Activated CD4-positive, alpha-beta T cell treated with anti-CD3 and anti-CD28 coated beads, Interleukin-2, Interleukin-6, amounts not matched to agents 100 ng/mL and 50 ng/mL, durations not matched to agents 16 hours and 8 hours (primary cell): ENCODE measurements at regions not wholly inside any gene's neighbourhood (a gene's known extent, or its start where the extent isn't known, plus 50 kb on each side); places are given as distances from the start of the nearest gene placed in this dataset.
"Not testable (repeated sequence)": the region's sequence is repeated elsewhere in the genome, so short reads cannot be mapped to it uniquely, and the experiment has no call there.

ENCODE experiments used
- DNase-seq: peaks from one replicate; pipeline ENCODE4 v3.0.0-alpha.2; 2020

DNA sequence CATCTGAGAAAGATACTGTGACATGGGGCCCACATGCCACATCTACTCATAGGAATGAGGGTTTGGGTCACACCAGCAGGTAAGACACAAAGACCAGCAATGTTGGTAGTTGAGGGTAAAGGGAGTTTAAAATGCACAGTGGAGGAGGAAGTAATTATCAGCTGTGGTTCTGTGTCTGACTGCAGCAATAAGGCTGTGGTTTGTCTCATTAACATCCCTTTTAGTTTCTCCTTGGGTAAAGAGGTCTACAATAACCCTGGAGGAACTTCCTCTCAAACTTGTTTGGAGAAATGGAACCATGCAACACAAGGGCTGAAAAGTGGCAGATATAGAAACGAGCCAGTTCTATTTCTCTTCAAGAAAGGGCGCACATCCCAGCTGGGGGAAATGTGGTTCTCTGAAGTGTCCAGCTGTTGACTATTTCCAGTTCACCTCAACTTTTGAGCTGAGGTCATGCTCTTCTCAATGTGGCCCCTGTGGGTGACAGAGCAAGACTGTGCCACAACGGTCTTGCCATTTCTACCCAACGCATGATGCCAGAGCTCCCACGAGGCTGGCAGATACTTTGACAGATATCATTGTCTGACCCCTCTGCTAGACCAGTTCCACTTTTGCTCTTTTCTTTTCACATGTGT lies 234.3 kb downstream of the SQOR start:
- no peak for DNase-seq

DNA sequence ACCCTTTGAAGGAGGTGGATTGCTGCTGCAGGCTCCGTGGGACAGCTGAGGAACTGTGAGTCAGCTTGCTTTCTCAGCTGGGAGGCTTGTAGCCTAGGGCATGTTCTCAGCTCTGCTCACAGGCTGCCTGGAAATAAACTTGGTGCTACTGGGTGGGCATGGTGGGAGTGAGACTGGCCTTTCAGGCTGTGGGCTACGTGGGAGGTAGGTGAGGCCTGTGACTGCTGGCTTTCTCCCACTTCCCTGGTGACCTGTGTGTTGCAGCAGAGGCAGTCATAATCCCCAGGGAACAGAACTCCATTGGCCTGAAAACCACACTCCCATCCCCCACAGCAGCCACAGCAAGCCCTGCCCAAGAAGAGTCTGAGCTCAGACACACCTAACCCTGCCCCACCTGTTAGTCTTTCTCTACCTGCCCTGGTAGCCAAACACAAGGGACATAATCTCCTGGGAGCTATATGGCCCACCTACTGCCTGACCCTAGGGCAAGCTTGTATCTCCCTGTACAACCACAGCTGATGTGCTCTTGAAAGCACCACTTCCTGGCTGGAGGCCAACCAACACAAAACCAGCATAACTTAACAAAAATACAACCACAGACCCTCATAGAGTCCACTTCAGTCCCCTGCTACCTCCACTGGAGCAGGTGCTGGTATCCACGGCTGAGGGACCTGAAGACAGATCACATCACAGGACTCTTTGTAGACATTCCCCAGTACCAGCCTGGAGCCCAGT lies 236.5 kb downstream of the SQOR start:
- DNase-seq, result no peak

DNA sequence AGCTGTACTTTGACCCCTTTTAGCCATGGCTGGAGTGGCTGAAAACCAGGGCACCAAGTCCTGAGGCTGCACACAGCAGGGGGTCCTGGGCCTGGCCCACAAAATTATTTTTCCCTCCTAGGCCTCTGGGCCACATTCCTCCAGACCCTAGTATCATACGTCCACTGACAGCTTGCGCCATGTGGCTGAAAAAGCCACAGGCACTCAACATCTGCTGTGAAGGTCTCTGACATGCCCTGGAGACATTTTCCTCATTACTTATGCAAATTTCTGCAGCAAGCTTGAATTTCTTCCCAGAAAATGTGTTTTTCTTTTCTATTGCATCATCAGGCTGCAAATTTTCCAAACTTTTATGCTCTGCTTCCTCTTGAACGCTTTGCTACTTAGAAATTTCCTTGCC lies 239.0 kb downstream of the SQOR start:
- DNase-seq, result no peak

DNA sequence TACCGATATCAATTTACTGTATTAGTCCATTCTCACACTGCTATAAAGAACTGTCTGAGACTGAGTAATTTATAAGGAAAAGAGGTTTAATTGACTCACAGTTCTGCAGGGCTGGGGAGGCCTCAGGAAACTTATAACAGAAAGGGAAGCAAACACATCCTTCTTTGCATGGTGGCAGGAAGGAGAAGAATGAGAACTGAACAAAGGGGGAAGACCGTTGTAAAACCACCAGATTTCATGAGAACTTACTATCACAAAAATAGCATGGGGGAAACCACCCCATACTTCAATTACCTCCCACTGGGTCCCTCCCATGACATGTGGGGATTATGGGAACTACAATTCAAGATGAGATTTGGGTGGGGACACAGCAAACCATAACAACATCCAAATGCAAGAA lies 239.7 kb downstream of the SQOR start:
- DNase-seq, result not testable (repeated sequence)

DNA sequence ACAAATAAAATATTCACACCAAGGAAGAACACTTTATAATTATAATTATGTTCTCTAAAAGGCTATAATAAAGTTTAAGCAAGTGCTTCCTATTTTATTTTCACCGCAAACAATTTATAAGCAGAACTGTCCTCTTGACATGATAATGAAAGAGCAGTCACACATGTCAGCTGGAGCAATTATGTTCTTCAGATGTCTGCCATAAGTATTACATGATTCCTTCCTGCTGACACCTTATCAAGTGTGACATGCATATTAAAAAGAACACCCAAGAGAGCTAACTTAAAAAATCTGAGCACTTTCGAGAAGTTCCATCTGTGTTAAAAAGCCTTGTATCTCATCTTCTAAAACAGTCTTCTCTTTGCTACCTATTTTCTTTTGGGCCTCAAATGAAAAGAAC lies 249.5 kb downstream of the SQOR start:
- DNase-seq, result no peak

DNA sequence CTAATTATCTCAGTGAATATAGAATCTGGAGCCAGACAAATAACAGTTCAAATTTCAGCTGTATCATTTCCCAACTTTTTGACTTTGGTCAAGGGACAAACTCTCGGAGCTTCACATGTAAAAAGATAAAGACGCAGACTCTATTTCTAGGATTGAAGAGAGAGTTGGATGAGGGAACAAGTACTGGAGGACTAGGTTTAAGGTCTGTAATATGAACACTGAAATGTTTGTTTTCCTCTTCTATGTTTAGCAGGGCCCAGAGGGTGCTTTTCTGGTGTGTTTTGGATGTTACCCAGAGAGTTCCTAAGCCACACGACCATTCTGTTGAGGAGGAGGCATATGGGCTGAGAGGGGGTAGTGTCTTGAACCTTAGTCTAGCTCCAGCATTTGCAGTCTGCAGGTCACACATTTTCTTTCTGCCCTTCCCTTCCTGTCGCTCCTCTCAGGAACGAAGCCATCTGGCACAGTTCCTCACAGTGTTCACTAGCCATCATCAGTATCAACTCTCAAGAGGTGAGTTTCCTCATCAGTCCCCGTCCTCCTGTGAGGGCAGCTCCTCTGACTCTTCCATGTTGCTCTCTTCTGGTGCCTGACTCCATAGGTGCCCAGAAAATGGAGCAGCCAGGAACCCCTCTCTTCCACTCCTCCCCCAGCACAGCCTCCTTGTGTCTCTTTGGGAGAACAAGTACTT lies 250.1 kb downstream of the SQOR start:
- no peak for DNase-seq

DNA sequence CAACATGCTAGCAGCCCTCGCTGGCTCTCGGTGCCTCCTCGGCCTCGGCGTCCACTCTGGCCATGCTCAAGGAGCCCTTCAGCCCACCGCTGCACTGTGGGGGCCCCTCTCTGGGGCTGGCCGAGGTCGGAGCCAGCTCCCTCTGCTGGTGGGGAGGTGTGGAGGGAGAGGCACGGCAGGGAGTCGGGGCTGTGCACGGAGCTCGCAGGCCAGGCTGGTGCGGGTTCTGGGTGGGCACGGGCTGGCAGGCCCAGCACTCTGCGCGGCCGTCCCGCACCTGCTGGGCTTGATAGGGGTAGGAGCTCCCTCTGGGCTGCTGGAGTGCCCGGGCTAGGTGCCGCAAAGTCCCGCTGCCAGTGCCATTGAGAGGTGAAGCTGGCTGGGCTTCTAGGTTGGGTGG lies 251.0 kb downstream of the SQOR start:
- DNase-seq, result no peak

DNA sequence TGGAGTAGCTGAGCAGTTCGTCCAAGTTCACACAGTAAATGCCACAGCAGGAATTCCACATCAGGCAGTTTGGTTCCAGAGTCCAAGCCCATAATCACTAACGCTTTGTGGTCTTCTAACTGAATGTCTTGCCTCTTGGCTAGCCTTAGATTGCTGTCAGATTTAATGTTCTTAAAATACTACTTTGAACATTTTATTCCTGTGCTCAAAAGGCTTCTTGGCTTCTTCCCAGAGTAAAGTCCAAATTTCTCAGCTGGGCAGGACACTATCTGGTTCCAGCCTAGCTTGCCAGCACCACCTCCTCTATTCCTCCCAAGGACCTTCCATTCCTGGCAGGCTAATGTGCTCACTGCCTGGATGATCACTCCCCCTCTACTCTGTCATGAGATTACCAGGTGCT lies 256.9 kb downstream of the SQOR start:
- no peak for DNase-seq

DNA sequence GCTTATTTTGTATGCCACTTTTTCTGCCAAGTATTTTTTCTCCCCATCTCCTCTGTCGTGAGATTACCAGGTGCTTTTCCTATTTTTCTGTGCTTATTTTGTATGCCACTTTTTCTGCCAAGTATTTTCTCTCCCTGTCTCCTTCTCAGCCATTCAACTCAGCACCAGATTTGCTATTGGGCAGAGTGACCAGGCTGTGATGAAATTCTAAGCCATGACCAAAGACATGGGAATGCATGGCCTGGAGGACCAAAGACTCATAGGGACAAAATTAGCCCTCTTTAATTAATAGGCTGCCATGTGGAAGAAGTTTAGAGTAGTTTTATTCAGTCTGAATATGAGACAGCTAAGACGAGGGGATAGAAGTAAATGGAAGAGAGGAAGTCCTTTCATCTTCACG lies 257.4 kb downstream of the SQOR start:
- DNase-seq, result no peak

DNA sequence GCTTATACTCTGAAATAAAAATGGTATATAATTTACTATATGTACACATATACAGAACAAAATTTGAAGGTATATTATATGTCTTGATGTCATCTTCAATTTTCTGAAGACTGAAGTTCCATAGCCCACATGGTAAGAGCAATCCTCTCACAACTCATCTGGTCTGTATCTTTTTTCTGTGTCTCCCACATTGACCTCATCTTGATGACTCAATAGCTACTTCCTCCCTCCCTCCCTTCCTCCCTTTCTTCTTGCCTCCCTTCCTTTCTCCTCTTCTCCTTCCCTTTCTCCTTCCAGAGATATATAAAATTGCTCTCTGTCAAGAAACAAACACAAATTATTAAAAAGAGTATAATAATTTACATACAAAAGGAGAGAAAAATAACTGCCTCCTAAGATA lies 268.5 kb downstream of the SQOR start:
- DNase-seq, result no peak

DNA sequence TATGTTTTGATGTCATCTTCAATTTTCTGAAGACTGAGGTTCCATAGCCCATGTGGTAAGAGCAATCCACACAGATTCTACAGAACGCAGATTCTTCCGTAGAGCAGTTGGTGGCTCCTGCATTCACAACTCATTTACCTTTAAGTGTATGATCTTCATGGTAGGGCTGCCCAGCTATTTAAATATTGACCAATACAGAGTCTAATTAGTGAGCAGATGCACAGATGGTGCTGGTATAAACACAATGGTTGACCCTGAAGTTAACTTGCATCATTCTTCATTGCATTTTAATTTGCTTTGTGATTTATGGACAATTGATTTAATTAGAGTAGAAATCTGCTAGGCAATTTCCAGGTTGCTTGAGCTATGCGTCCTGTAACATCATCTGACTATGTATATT lies 269.2 kb downstream of the SQOR start:
- DNase-seq, result no peak

DNA sequence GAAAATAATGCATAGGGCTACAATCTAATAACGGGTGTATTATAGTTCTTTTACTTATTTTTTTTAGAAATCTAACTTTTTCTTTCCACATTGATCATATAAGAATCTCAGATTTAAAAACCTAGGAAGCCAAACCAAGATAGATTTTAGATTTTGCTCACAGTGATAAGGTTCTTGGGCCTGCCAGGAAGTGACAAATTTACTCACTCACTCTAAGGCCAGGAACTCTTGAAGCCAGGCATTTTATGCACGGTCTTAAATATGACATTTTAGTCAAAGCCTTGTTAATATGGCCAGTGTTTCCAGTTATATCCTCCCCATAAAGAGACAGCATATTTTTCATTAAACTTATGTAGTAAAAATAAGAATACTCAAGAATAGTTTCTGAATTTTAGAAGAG lies 271.4 kb downstream of the SQOR start:
- DNase-seq, result no peak

DNA sequence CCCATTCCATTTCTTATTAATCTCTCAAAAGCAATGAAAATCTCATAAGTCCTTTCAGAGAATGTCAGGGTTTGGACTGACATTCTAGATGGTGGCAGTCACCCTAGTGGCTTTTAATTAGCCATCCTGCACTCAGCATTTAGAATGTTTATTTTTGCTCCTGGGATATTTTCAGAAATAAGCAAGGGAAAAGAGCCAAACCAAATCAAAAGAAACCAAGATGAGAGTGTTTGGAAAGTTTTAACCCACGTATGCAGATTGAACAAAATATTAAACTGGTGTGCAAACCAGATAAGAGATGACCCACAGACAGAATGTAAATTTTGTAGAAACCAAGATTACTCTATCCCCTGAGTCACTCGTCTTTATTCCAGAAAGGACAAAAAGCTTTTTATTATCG lies 275.8 kb downstream of the SQOR start:
- DNase-seq, result no peak

DNA sequence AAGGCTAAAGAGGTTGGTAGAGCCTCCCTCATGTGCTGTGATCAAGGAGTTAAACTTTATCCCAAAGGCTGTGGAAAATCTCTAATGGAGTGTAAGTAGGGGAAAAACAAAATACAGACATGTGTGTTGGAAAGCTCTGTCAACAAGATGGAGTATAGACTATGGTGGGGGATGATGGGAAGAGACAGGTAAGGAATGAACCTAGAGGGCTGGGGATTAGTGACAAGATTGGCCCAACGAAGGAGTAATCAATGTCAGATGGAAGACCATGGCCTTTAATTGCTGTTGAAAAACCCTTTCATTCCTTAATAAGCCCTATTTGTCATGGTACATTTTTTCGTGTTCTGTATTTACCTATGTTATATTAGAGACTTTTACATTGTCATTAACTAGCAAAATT lies 278.6 kb downstream of the SQOR start:
- DNase-seq, result no peak

DNA sequence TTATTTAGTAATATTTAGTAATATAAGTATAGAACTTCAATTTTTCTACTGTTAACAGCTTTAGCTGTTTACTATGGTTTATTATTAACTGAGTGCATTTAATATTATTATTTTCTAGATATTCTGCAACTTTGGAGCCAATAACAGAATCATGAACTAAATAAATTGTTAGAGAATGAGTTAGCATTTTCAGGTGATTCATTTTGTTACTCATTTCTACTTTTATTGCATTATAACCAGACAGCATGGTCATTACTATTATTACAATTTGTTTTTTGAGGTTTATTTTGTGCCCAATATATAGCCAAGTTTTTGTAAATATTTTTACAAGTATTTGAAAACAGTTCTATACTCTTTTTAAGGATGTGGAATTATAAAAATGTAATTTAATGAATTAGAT lies 279.6 kb downstream of the SQOR start:
- no peak for DNase-seq

DNA sequence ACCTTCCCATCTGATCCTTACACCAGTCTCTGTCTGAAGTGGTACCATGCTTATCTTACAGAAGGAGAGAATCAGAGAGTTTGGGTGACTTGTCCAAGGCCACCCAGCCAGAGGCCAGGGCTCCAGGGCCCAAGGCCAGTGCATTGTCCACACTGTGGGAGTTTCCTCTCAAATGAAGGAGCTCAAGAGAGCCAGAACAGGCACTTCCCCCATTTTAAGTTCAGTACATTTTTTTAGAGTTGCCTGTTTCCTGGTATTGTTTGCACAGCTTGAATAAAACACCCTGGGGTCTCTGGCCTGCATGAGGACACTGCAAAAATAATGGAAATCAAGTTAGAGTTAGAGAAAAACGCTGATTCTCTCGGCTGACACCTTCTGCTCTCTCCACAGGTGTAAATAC lies 284.0 kb downstream of the SQOR start:
- DNase-seq, result no peak

DNA sequence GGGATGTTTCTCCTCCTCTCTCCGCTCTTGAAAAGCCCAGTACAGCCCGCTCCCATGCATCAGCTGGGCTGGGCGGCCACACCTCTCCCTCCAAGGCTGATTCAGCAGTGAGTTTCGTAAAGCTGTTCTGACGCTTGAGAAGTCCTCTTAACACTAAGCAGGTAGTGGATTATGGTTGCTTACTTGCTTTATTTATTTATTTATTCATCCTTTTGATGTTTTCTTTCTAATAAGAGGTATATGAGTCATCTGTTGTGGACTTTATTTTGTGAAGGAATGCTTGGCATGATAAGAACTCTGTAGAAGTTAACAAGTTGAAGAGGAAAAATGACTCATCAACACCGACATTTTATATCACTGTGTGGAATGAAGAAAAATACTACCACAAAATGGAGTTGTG lies 285.0 kb downstream of the SQOR start:
- DNase-seq, result no peak

DNA sequence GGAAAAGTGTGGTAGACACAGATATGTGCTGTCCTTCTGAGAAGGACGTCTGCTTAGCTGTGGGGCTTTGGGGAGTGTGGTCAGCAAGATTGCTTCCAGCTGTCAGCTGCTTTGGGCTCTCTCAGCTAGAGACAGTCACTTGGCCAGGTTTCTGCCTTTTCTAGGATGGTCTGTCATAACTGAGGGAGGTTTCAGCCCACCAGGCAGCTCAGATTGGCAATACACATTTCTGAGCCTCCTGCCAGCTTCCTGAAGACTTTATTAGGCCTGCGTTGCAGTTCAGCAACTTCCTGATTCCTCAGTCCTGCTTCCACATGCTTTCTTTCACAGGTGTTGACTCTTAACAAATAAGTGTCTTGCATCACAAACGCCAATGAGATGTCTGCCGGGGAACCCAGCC lies 286.5 kb downstream of the SQOR start:
- DNase-seq, result no peak

DNA sequence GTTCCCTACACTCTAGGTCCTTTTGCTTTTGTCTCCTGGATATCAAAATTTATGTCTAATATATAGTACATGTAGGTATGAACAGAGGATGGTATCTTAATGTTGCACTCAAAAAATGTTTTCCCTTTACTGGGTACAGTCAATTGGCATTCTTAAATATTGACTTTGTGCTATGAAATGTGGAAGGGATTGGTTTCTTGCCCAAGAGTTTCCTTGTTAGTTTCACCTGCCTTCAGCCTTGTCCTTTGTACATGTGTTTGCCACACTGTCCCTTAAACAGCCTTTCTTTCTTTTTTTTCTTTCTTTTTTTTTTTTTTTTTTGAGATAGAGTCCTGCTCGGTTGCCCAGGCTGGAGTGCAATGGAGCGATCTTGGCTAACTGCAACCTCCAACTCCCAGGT lies 287.1 kb downstream of the SQOR start:
- DNase-seq, result no peak

DNA sequence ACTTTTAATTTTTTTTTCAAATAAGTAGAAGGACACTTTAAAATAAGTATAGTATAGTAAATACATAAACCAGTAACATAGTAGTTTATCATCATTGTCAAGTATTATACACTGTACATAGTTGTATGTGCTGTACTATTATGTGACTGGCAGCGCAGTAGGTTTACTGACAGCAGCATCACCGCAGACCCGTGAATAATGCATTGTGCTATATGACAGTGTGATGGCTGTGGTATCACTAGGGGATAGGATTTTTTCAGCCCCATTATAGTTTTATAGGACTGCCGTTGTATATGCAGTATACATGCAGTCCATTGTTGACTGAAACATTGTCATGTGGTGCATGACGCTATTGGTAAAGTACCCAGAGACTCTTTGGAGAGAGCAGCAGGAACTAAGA lies 306.5 kb downstream of the SQOR start:
- no peak for DNase-seq

DNA sequence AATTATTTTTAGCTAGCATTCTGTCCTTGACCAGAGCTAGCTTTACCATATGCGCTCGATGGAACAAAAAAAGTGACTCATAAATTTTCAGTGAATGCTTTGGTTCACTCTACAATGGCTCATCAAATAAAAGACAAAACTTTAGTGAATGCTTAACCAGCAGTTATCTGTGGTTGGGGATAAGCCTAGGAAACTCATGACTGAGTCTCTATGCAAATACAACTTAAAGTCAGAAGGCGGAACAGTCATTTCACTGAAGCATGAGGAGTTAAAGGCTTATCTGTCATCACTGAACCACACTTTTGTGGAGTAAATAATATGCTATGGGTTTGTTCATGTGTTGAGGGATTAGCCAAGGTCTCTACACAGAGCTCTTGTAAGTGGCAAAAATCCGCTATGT lies 308.4 kb downstream of the SQOR start:
- no peak for DNase-seq

DNA sequence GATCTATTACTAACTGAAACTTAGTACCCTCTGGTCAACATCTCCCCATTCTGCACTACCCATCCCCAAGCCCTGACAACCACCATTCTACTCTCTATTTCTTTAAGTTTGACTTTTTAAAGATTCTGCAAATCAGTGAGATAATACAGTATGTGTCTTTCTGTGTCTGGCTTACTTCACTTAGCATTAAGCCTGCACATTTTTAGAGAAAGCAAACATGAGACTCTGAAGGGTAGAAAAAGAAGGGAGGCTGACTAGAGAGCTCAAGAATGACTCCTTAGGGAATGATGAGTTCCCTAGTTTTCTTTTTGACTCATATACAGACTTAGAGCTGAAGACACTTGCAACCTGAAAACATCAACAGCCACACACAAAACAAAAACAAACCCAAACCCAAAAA lies 311.3 kb downstream of the SQOR start:
- DNase-seq, result no peak

DNA sequence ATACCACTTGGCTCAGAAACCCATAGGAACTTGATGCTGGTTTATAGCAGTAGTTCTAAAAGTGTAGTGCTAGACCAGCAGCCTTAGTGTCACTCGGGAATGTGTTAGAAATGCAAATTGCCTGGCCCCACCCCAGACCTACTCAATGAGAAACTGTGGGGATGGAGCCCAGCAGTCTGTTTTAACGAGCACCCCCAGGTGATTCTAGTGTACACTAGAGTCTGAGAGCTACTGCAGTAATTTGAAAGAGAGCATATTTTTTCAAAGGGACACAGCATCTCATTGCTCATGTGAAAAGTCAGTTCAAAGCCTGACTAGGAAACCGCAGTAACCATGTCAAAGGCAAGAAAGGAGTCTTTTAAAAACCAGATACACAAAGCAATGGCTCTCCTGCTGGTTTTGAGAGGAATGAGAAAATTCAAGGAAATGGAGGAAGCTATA lies 313.4 kb downstream of the SQOR start:
- no peak for DNase-seq

DNA sequence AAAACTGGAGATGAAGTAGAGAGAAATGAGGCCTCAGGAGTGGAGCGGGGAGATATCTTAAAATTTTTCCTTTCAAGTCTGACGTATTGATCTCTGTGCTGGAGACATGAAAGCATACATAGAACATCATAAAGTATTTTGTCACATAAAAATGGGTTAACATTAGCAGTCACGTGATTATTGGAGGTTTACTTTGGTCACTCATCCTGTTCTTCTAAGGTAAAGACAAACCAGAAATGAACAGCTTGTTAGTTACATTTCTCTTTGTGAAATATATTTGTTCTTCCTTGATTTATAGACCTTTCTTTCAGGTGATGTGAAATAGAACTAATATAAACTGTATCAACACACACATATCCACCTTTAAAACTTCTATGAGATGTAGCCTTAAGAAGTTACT lies 324.1 kb downstream of the SQOR start:
- DNase-seq, result no peak

DNA sequence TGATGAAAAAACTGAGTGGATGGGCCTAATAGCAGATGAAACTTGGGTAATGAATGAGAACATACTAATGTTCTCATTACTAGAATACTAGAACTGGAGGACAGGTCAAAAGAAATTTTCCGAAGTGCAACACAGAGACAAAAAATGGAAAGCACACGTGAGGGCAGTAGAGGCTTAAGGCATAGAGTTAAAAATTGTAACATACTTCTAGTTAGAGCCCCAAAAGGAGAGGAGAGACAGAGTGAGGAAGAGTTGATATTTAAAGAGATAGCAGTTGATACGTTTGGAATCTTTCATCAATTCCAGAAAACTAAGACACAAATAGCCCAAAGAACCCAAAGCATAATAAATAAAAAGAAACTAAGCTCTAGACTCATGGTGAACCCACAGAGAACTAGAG lies 327.9 kb downstream of the SQOR start:
- DNase-seq, result no peak
